Breast epithelium (tissue), 4 donors: ENCODE measurements at regions not wholly inside any gene's neighbourhood (a gene's known extent, or its start where the extent isn't known, plus 50 kb on each side); places are given as distances from the start of the nearest gene placed in this dataset.
"Not testable (repeated sequence)": the region's sequence is repeated elsewhere in the genome, so short reads cannot be mapped to it uniquely, and the experiment has no call there.

ENCODE experiments used
- DNase-seq, 2 donors: peaks; one replicate each; pipeline ENCODE4 v3.0.0-alpha.2; 2019; ENCODE audit warnings: low spot score in 2 of 2
- H3K27ac ChIP-seq, 2 donors: fragments of 200-600 bp; sonication (generic) in 1 of 2; one replicate each; pipeline ENCODE4 v1.5.1; 2016 to 2019; ENCODE audit warnings: mild to moderate bottlenecking in 1 of 2
- H3K27me3 ChIP-seq, 2 donors: fragments of 200-600 bp; sonication (generic) in 1 of 2; one replicate each; pipeline versions ENCODE4 v1.5.1 to v1.6.0; 2017 to 2019; ENCODE audit warnings: control low read depth in 1 of 2, mild to moderate bottlenecking in 1 of 2
- H3K36me3 ChIP-seq: fragments of 200-600 bp; one replicate; pipeline ENCODE4 v1.5.1; 2019
- H3K4me1 ChIP-seq, 2 donors: fragments of 200-600 bp; sonication (generic); one replicate each; pipeline ENCODE4 v1.5.1; 2016 to 2019; ENCODE audit warnings: control low read depth in 1 of 2
- H3K4me3 ChIP-seq, 3 donors: fragments of 200-600 bp; sonication (generic); 1 replicate in 2 of 3; 2 replicates in 1 of 3; pipeline ENCODE4 v1.5.1; 2016 to 2019; ENCODE audit warnings: mild to moderate bottlenecking in 3 of 3, moderate library complexity in 2 of 3
- H3K9me3 ChIP-seq, 2 donors: fragments of 200-600 bp; sonication (generic) in 1 of 2; one replicate each; pipeline ENCODE4 v1.5.1; 2016 to 2019; ENCODE audit warnings: control low read depth in 1 of 2
- POLR2A ChIP-seq: fragments of 450-650 bp; IDR thresholded peaks from one replicate; pipeline ENCODE4 v1.6.1; 2016; ENCODE audit warnings: antibody characterized with exemption, mild to moderate bottlenecking, moderate library complexity
- POLR2AphosphoS5 ChIP-seq, 3 donors: sonication (generic); formaldehyde crosslinking; IDR thresholded peaks; one replicate each; pipeline ENCODE4 v1.6.1; 2017; ENCODE audit warnings: antibody characterized with exemption in 3 of 3
- intact Hi-C: fragments of 100-400 bp; cut with DNase I; formaldehyde crosslinking; loops from one replicate; pipeline ENCODE4 v1.15.1; 2023; ENCODE audit warnings: low total_unique reads
- TF ChIP-seq, protein P1 (sequence below), 3 donors: fragments of 450-650 bp; IDR thresholded peaks; one replicate each; pipeline ENCODE4 v1.5.1; 2016 to 2017; ENCODE audit warnings: antibody characterized with exemption in 3 of 3, mild to moderate bottlenecking in 3 of 3, moderate library complexity in 3 of 3

DNA sequence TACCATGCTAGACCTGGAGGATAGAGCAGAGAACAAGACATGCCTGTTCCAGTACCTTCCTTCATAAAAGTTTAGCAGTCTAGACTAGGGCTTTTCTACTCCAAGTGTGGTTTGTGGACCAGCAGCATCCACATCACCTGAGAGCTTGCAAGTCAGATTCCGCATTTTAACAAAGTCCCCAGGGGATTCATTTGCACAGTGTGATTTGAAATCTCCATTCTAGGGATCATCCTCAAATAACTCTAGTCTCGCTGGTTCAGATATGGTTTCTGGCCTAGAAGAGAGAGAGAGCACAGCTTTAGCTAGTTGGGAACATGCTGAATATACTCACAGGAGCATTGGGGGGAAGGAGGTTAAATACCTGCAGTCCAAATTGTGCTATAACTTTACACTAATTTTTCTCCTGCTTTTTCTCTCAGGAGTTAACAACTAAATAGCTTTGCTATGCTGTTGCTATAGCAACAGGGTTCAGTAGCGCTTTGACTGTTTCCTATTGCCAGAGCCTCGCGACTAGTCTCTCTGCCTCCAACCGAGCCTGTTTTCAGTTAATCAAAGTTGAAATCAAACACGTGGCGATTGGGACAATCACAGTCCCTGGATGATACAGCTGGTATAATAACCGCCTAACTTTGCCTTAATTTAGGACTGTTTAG, 64.0 kb upstream of the RASGRF1 start:
- no peaks in the 10 kb centered on the region for H3K36me3 ChIP-seq
- H3K27me3 ChIP-seq, result no peaks in the 10 kb centered on the region
- no peak for DNase-seq
- intact Hi-C loops, result loop anchor here (5.0 kb wide), 1 partner anchor 248 kb away; no protein-coding TSS in a partner anchor
- peaks cover 3 to 5% of the 10 kb centered on the region in 2 donors for H3K9me3 ChIP-seq
- H3K27ac ChIP-seq, result no peak overlapping the region
- TF ChIP-seq POLR2A (no peak), POLR2AphosphoS5 (IDR thresholded peaks at IDR 0.05) (no peak)
- TF ChIP-seq, protein P1, sequence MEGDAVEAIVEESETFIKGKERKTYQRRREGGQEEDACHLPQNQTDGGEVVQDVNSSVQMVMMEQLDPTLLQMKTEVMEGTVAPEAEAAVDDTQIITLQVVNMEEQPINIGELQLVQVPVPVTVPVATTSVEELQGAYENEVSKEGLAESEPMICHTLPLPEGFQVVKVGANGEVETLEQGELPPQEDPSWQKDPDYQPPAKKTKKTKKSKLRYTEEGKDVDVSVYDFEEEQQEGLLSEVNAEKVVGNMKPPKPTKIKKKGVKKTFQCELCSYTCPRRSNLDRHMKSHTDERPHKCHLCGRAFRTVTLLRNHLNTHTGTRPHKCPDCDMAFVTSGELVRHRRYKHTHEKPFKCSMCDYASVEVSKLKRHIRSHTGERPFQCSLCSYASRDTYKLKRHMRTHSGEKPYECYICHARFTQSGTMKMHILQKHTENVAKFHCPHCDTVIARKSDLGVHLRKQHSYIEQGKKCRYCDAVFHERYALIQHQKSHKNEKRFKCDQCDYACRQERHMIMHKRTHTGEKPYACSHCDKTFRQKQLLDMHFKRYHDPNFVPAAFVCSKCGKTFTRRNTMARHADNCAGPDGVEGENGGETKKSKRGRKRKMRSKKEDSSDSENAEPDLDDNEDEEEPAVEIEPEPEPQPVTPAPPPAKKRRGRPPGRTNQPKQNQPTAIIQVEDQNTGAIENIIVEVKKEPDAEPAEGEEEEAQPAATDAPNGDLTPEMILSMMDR (IDR thresholded peaks at IDR 0.05), result no peak
- no peak overlapping the region for H3K4me3 ChIP-seq
- no peaks in the 10 kb centered on the region for H3K4me1 ChIP-seq

GRCh38 chr15:79144290-79144689, 53.7 kb upstream of the RASGRF1 start:
- H3K4me3 ChIP-seq, H3K27me3 ChIP-seq, intact Hi-C loops, H3K4me1 ChIP-seq, H3K36me3 ChIP-seq, DNase-seq, H3K27ac ChIP-seq: not testable (repeated sequence)
- peaks cover 14 to 18% of the 10 kb centered on the region in 2 donors for H3K9me3 ChIP-seq

- Histone ChIP-seq H3K27ac (no peak overlapping the region), H3K36me3 (no peaks in the 10 kb centered on the region), H3K27me3 (no peaks in the 10 kb centered on the region), H3K4me3 (no peak overlapping the region), H3K4me1 (no peaks in the 10 kb centered on the region), H3K9me3 (peaks cover 12% of the 10 kb centered on the region in 2 donors)
- intact Hi-C loops, result no loop called here
- DNase-seq, result no peak
- no peak for TF ChIP-seq POLR2AphosphoS5 (IDR thresholded peaks at IDR 0.05)
- no peak for TF ChIP-seq POLR2A
- TF ChIP-seq, protein P1 (IDR thresholded peaks at IDR 0.05), result no peak
Measured at GRCh38 chr15:79140846-79141570, 50.4 kb upstream of the RASGRF1 start.
